ENCODE measurements at regions not wholly inside any gene's neighbourhood (a gene's known extent, or its start where the extent isn't known, plus 50 kb on each side); places are given as distances from the start of the nearest gene placed in this dataset.

DNA sequence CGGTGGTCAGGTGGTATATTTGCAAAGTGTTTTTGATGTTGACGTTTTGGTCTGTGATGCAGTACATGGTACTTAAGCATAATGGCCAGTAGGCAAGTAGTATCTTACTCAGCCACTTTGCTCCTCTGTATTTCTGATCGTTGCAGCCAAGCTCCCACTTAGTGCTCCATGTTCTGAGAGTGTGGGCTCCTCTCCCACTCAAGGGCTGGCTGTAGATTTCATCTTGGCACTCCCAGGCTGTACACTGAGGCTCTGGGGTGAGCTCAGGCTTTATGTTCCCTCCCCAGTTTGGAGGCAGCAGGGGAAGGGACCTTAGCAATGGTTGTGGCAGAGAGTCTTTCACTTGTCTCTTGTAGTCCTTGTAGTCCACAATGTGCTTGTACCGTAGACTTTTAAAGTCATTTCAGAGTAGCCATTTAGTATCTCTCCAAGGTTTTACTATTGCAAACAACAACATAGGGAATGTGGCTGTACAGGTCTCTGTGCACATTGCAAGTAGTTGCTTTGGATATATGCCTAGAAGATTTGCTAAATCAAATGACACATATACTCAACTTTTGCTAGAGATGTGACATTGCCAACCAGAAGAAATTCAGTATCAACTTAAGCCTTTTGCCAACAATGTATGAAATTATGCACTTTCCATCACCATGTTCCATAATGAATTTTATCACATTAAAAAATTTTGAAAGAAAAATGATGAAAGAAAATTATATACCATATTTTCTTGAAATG, 304.3 kb upstream of the CTNND2 start:
- TF ChIP-seq CTCF (IDR thresholded peaks at IDR 0.05) = no peak
- TF ChIP-seq EZH2phosphoT487 (IDR thresholded peaks at IDR 0.05) = no peak
